H1 (cell line): ENCODE measurements at regions not wholly inside any gene's neighbourhood (a gene's known extent, or its start where the extent isn't known, plus 50 kb on each side); places are given as distances from the start of the nearest gene placed in this dataset.

ENCODE experiments used
- CTCF ChIA-PET: fragments of 300-600 bp; sonication (Branson Sonifier 250); formaldehyde crosslinking; loops from one replicate; lab custom pipeline; 2021; ENCODE audit not compliant: partially characterized antibody; lab: Charles Lee
- POLR2A ChIA-PET: fragments of 300-600 bp; sonication (Branson Sonifier 250); formaldehyde crosslinking; loops from one replicate; lab custom pipeline; 2021; ENCODE audit warnings: inconsistent platforms; ENCODE audit not compliant: partially characterized antibody; lab: Charles Lee
- DNase-seq, 2 experiments: peaks; one replicate each; pipeline versions ENCODE4 v3.0.0 to v3.0.0-alpha.2; 2010 to 2022; ENCODE audit warnings: low spot score in 2 of 2, low read depth in 1 of 2, mixed read lengths in 1 of 2
- FAIRE-seq: peaks from 2 replicates; lab custom pipeline; 2011; peaks lifted over from hg19 to GRCh38; lab: Jason Lieb, UNC
- H2AFZ ChIP-seq: 2 replicates; pipeline ENCODE4 v1.8.1; 2012; ENCODE audit warnings: low read length, inconsistent platforms
- H2AK5ac ChIP-seq: 2 replicates; pipeline ENCODE4 v1.6.1; 2013; ENCODE audit warnings: low read depth, low read length
- H2BK120ac ChIP-seq: replicated peaks from 2 replicates; pipeline ENCODE3; 2013; ENCODE audit warnings: low read depth, low read length, inconsistent platforms
- H2BK12ac ChIP-seq: 2 replicates; pipeline ENCODE4 v1.6.1; 2013; ENCODE audit warnings: low read depth, low read length
- H2BK15ac ChIP-seq: 2 replicates; pipeline ENCODE4 v1.6.1; 2013; ENCODE audit warnings: low read length
- H2BK20ac ChIP-seq: 2 replicates; pipeline ENCODE4 v1.6.1; 2013; ENCODE audit warnings: low read length
- H2BK5ac ChIP-seq: 2 replicates; pipeline ENCODE4 v1.6.1; 2013; ENCODE audit warnings: low read depth, low read length
- H3K14ac ChIP-seq: 2 replicates; pipeline ENCODE4 v1.6.1; 2013; ENCODE audit warnings: inconsistent platforms; ENCODE audit not compliant: insufficient read length
- H3K18ac ChIP-seq: 2 replicates; pipeline ENCODE4 v1.6.1; 2013; ENCODE audit warnings: low read length; ENCODE audit errors: extremely low read depth
- H3K23ac ChIP-seq: 2 replicates; pipeline ENCODE4 v1.6.1; 2013; ENCODE audit warnings: inconsistent platforms; ENCODE audit not compliant: insufficient read length
- H3K23me2 ChIP-seq: 2 replicates; pipeline ENCODE4 v1.6.1; 2013; ENCODE audit warnings: low read depth, low read length
- H3K27ac ChIP-seq: 2 replicates; pipeline ENCODE4 v1.6.1; 2011; ENCODE audit warnings: low read depth, low read length, inconsistent platforms
- H3K27me3 ChIP-seq, 4 experiments: replicated peaks in 1 of 4; 1 replicate in 1 of 4; 2 replicates in 3 of 4; pipeline versions ENCODE4 v1.6.1 to v1.8.1; 2011 to 2013; ENCODE audit warnings: low read length in 3 of 4, mild to moderate bottlenecking in 3 of 4, inconsistent platforms in 2 of 4, mixed read lengths in 2 of 4, moderate library complexity in 1 of 4; ENCODE audit not compliant: control insufficient read depth in 3 of 4, insufficient read depth in 3 of 4; ENCODE audit errors: extremely low read depth in 1 of 4
- H3K36me3 ChIP-seq, 4 experiments: 2 replicates each; pipeline versions ENCODE4 v1.6.1 to v1.8.1; 2011 to 2013; ENCODE audit warnings: mild to moderate bottlenecking in 4 of 4, low read length in 3 of 4, moderate library complexity in 2 of 4, control low read depth in 1 of 4, inconsistent platforms in 1 of 4; ENCODE audit not compliant: insufficient read depth in 4 of 4, control insufficient read depth in 2 of 4
- H3K4ac ChIP-seq: replicated peaks from 2 replicates; pipeline ENCODE3; 2013; ENCODE audit warnings: low read length, low read depth, mixed read lengths, inconsistent platforms; ENCODE audit not compliant: insufficient read length
- H3K4me1 ChIP-seq, 4 experiments: replicated peaks in 1 of 4; 1 replicate in 1 of 4; 2 replicates in 3 of 4; pipeline versions ENCODE4 v1.6.1 to v1.8.1; 2011 to 2013; ENCODE audit warnings: low read length in 3 of 4, inconsistent platforms in 2 of 4, mixed read lengths in 1 of 4; ENCODE audit not compliant: insufficient read depth in 4 of 4, control insufficient read depth in 3 of 4
- H3K4me2 ChIP-seq, 2 experiments: 2 replicates each; pipeline versions ENCODE4 v1.6.1 to v1.8.1; 2011 to 2013; ENCODE audit warnings: low read depth in 2 of 2, low read length in 2 of 2, control low read depth in 1 of 2, inconsistent platforms in 1 of 2, mild to moderate bottlenecking in 1 of 2; ENCODE audit not compliant: insufficient read depth in 1 of 2
- H3K4me3 ChIP-seq, 4 experiments: fragments of 200-600, 300-600 bp in 1 of 4; sonication (generic), shearing (Covaris generic), sonication (Bioruptor Twin) in 1 of 4; 2 replicates each; pipeline versions ENCODE4 v1.5.1 to v1.8.1; 2011 to 2016; ENCODE audit warnings: low read length in 4 of 4, low read depth in 3 of 4, control low read depth in 2 of 4, inconsistent platforms in 2 of 4, mild to moderate bottlenecking in 2 of 4, mixed read lengths in 1 of 4, moderate library complexity in 1 of 4; ENCODE audit not compliant: insufficient read depth in 2 of 4; ENCODE audit errors: extremely low read depth in 1 of 4
- H3K56ac ChIP-seq: replicated peaks from 2 replicates; pipeline ENCODE3; 2013; ENCODE audit warnings: low read depth, mild to moderate bottlenecking, mixed read lengths, low read length, inconsistent platforms; ENCODE audit not compliant: insufficient read length
- H3K79me1 ChIP-seq: 2 replicates; pipeline ENCODE4 v1.6.1; 2013; ENCODE audit warnings: low read depth, low read length, control low read depth
- H3K79me2 ChIP-seq, 2 experiments: 2 replicates each; pipeline versions ENCODE4 v1.6.1 to v1.8.1; 2012 to 2013; ENCODE audit warnings: low read length in 2 of 2, mild to moderate bottlenecking in 2 of 2, inconsistent platforms in 1 of 2; ENCODE audit not compliant: insufficient read depth in 2 of 2, control insufficient read depth in 1 of 2
- H3K9ac ChIP-seq, 4 experiments: replicated peaks in 1 of 4; 1 replicate in 1 of 4; 2 replicates in 3 of 4; pipeline versions ENCODE4 v1.6.1 to v1.8.1; 2011 to 2013; ENCODE audit warnings: low read depth in 3 of 4, low read length in 3 of 4, control low read depth in 2 of 4, mild to moderate bottlenecking in 2 of 4, moderate library complexity in 2 of 4, inconsistent platforms in 1 of 4; ENCODE audit errors: extremely low read depth in 1 of 4
- H3K9me3 ChIP-seq, 2 experiments: 2 replicates each; pipeline versions ENCODE4 v1.6.1 to v1.8.1; 2012 to 2013; ENCODE audit warnings: mild to moderate bottlenecking in 2 of 2, moderate library complexity in 2 of 2, control low read depth in 1 of 2, inconsistent platforms in 1 of 2, low read depth in 1 of 2, low read length in 1 of 2, mixed read lengths in 1 of 2; ENCODE audit not compliant: insufficient read depth in 2 of 2
- H4K20me1 ChIP-seq, 2 experiments: replicated peaks in 1 of 2; 2 replicates each; pipeline versions ENCODE3 to v1.8.1; 2011 to 2013; ENCODE audit warnings: inconsistent platforms in 2 of 2, low read length in 2 of 2, mild to moderate bottlenecking in 1 of 2; ENCODE audit not compliant: insufficient read depth in 2 of 2, control insufficient read depth in 1 of 2
- H4K5ac ChIP-seq: 2 replicates; pipeline ENCODE4 v1.6.1; 2013; ENCODE audit warnings: low read length, low read depth, mixed read lengths, inconsistent platforms; ENCODE audit not compliant: insufficient read length
- H4K8ac ChIP-seq: 2 replicates; pipeline ENCODE4 v1.8.0; 2013; ENCODE audit warnings: mild to moderate bottlenecking, moderate library complexity, low read length, inconsistent platforms; ENCODE audit not compliant: insufficient read depth; ENCODE audit errors: extremely low read depth
- H4K91ac ChIP-seq: replicated peaks from 2 replicates; pipeline ENCODE3; 2013; ENCODE audit warnings: low read length, mixed read lengths, inconsistent platforms; ENCODE audit not compliant: insufficient read length
- CTBP2 ChIP-seq: IDR thresholded peaks from 2 replicates; pipeline ENCODE4 v1.7.0; 2011; ENCODE audit warnings: borderline replicate concordance, mild to moderate bottlenecking, moderate library complexity, mixed read lengths, low read length; ENCODE audit not compliant: insufficient read depth, insufficient read length
- MAFK ChIP-seq: IDR thresholded peaks from 2 replicates; pipeline ENCODE4 v1.6.1; 2012; ENCODE audit warnings: low read depth, mild to moderate bottlenecking, improper control_type of control experiment, low read length
- PHF8 ChIP-seq: fragments of 200-600 bp; sonication (generic); conservative IDR thresholded peaks from 2 replicates; pipeline ENCODE4 v1.7.1; 2012; ENCODE audit warnings: low read depth, mild to moderate bottlenecking, inconsistent platforms, low read length, moderate library complexity
- TBP ChIP-seq: IDR thresholded peaks from 2 replicates; pipeline ENCODE4 v1.6.1; 2011; ENCODE audit warnings: low read depth, low read length, improper control_type of control experiment
- WGBS, 2 experiments: shearing (Covaris generic) in 1 of 2; methylation state at CpG; one replicate each; pipeline versions ENCODE4 v1.1.6 to v1.1.7; 2013 to 2015; ENCODE audit warnings: low lambda C conversion rate in 2 of 2, mixed read lengths in 2 of 2, inconsistent platforms in 1 of 2, low coverage in 1 of 2, missing lambda C conversion rate in 1 of 2; ENCODE audit not compliant: insufficient replicate concordance in 2 of 2, insufficient coverage in 1 of 2, insufficient read length in 1 of 2; ENCODE audit errors: extremely low coverage in 1 of 2, missing lambda C conversion rate in 1 of 2; 5-methylcytosine and 5-hydroxymethylcytosine counted together
- TF ChIP-seq, protein P1 (sequence below): IDR thresholded peaks from 2 replicates; pipeline ENCODE4 v1.6.1; 2012; ENCODE audit warnings: low read length, inconsistent platforms

DNA sequence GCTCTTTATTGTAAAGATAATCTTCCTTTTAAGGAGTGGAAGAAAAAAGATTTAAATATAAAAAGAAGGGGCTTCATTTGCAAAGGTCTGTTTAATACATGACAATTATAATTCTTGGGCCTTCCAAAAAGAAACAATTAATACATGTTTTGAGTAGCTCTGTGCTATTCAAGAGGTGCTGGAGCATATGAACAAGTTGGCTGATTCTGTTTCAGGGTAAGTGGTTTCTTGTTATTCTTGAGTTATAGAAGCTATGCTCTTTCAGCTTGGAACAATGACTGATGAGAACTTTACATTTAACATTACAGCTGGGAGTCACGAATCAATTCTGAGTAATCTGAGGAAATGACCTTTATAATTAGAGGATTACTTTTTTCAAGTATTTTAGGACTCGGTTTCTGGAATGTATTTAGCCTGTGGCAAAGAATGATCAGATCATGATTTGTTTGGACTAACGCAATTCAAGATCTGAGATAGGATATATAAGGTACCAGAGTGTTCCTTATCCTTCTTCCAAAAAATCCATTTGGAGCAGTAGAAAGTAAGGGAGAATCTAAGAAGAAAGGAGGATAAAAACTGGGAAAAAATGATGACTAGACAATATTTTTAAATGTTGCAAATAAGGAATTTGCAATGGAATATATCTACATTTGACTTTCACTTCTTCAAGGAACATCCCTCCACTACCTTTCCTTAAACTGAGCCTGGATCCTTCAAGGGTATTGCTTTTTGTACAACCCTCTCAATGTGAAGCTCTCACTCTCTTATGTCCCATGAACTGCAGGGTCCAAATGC is 77.1 kb upstream of the KCTD3 start:
- 88% methylated on average over 3 of the region's 3 CpGs; no CpG with 5 or more reads in 1 of the 2 experiments for WGBS, 2 experiments
- no peak overlapping the region for H2BK5ac ChIP-seq
- no peak overlapping the region for H3K23ac ChIP-seq
- no peak overlapping the region for H2AK5ac ChIP-seq
- H3K4me1 ChIP-seq: no peaks in the 10 kb centered on the region
- no peaks in the 10 kb centered on the region for H3K79me1 ChIP-seq
- POLR2A ChIA-PET: interaction anchor here (1.1 kb wide), 1 partner anchor 14 kb away, joined by 3 read pairs; no protein-coding TSS in a partner anchor
- no peaks in the 10 kb centered on the region; the same call in 1 of the 2 replicates for H3K23me2 ChIP-seq
- no peak overlapping the region for H3K4ac ChIP-seq
- H3K9me3 ChIP-seq: peaks cover 4 to 7% of the 10 kb centered on the region in 2 experiments; a peak in 1 of 4 replicates
- no peak overlapping the region for H3K4me2 ChIP-seq
- H4K5ac ChIP-seq: no peak overlapping the region
- no peak overlapping the region for H3K14ac ChIP-seq
- H2BK12ac ChIP-seq: no peak overlapping the region
- no peak overlapping the region for H3K27ac ChIP-seq
- CTCF ChIA-PET: no interaction called here
- H3K36me3 ChIP-seq: no peaks in the 10 kb centered on the region
- H3K79me2 ChIP-seq: no peaks in the 10 kb centered on the region
- H2BK20ac ChIP-seq: no peak overlapping the region
- H3K56ac ChIP-seq: no peak overlapping the region
- no peak overlapping the region for H4K91ac ChIP-seq
- H3K9ac ChIP-seq: no peak overlapping the region
- FAIRE-seq (no peak), DNase-seq (no peak)
- H2BK120ac ChIP-seq: no peak overlapping the region
- no peaks in the 10 kb centered on the region for H4K20me1 ChIP-seq
- H3K4me3 ChIP-seq: no peak overlapping the region
- no peak overlapping the region for H4K8ac ChIP-seq
- H3K18ac ChIP-seq: no peak overlapping the region
- H2AFZ ChIP-seq: no peak overlapping the region
- no peak overlapping the region for H2BK15ac ChIP-seq
- no peaks in the 10 kb centered on the region for H3K27me3 ChIP-seq
- no peak for TF ChIP-seq TBP
- TF ChIP-seq, protein P1, sequence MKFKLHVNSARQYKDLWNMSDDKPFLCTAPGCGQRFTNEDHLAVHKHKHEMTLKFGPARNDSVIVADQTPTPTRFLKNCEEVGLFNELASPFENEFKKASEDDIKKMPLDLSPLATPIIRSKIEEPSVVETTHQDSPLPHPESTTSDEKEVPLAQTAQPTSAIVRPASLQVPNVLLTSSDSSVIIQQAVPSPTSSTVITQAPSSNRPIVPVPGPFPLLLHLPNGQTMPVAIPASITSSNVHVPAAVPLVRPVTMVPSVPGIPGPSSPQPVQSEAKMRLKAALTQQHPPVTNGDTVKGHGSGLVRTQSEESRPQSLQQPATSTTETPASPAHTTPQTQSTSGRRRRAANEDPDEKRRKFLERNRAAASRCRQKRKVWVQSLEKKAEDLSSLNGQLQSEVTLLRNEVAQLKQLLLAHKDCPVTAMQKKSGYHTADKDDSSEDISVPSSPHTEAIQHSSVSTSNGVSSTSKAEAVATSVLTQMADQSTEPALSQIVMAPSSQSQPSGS: no peak
- TF ChIP-seq CTBP2: no peak
- TF ChIP-seq PHF8: no peak
- peak; percentile 95 for TF ChIP-seq MAFK
